ENCODE measurements at regions not wholly inside any gene's neighbourhood (a gene's known extent, or its start where the extent isn't known, plus 50 kb on each side); places are given as distances from the start of the nearest gene placed in this dataset.

GRCh38 chr10:54940418-54940817 is 139.4 kb upstream of the PCDH15 start:
- H3K27me3 ChIP-seq (ENCODE audit: control insufficient read depth, insufficient read depth, low read length): no peaks in the 10 kb centered on the region
- no peaks in the 10 kb centered on the region for H3K9me3 ChIP-seq (ENCODE audit: control insufficient read depth, low read depth, low read length)
- no peak overlapping the region for H3K9ac ChIP-seq (ENCODE audit: low read length)
- no peak overlapping the region for H3K27ac ChIP-seq (ENCODE audit: low read length)
- no peaks in the 10 kb centered on the region for H3K36me3 ChIP-seq (ENCODE audit: control insufficient read depth, low read depth, low read length)
- no peak overlapping the region for H3K4me3 ChIP-seq (ENCODE audit: low read length)
- H3K4me1 ChIP-seq (ENCODE audit: control insufficient read depth, low read depth, low read length): no peaks in the 10 kb centered on the region

GRCh38 chr10:54914049-54914448 is 113.0 kb upstream of the PCDH15 start:
- H3K36me3 ChIP-seq (ENCODE audit: control insufficient read depth, low read depth, low read length): no peaks in the 10 kb centered on the region
- no peaks in the 10 kb centered on the region for H3K9me3 ChIP-seq (ENCODE audit: control insufficient read depth, low read depth, low read length)

GRCh38 chr10:54909165-54909564 is 108.1 kb upstream of the PCDH15 start:
- Histone ChIP-seq H3K4me1 (ENCODE audit: control insufficient read depth, low read depth, low read length) (no peaks in the 10 kb centered on the region), H3K9ac (ENCODE audit: low read length) (no peak overlapping the region), H3K27me3 (ENCODE audit: control insufficient read depth, insufficient read depth, low read length) (no peaks in the 10 kb centered on the region), H3K9me3 (ENCODE audit: control insufficient read depth, low read depth, low read length) (no peaks in the 10 kb centered on the region), H3K4me3 (ENCODE audit: low read length) (no peak overlapping the region), H3K36me3 (ENCODE audit: control insufficient read depth, low read depth, low read length) (no peaks in the 10 kb centered on the region), H3K27ac (ENCODE audit: low read length) (no peak overlapping the region)

More at GRCh38 chr10:54914049-54914448, 113.0 kb upstream of the PCDH15 start:
- Histone ChIP-seq H3K27me3 (ENCODE audit: control insufficient read depth, insufficient read depth, low read length) (no peaks in the 10 kb centered on the region), H3K27ac (ENCODE audit: low read length) (no peak overlapping the region), H3K4me3 (ENCODE audit: low read length) (no peak overlapping the region), H3K9ac (ENCODE audit: low read length) (no peak overlapping the region), H3K4me1 (ENCODE audit: control insufficient read depth, low read depth, low read length) (no peaks in the 10 kb centered on the region)

GRCh38 chr10:54908019-54908418 is 107.0 kb upstream of the PCDH15 start:
- no peaks in the 10 kb centered on the region for H3K36me3 ChIP-seq (ENCODE audit: control insufficient read depth, low read depth, low read length)
- H3K27me3 ChIP-seq (ENCODE audit: control insufficient read depth, insufficient read depth, low read length): no peaks in the 10 kb centered on the region
- H3K9me3 ChIP-seq (ENCODE audit: control insufficient read depth, low read depth, low read length): no peaks in the 10 kb centered on the region
- H3K27ac ChIP-seq (ENCODE audit: low read length): no peak overlapping the region
- H3K9ac ChIP-seq (ENCODE audit: low read length): no peak overlapping the region
- no peak overlapping the region for H3K4me3 ChIP-seq (ENCODE audit: low read length)
- H3K4me1 ChIP-seq (ENCODE audit: control insufficient read depth, low read depth, low read length): no peaks in the 10 kb centered on the region

GRCh38 chr10:54906940-54907339 is 105.9 kb upstream of the PCDH15 start:
- Histone ChIP-seq H3K36me3 (ENCODE audit: control insufficient read depth, low read depth, low read length) (no peaks in the 10 kb centered on the region), H3K9ac (ENCODE audit: low read length) (no peak overlapping the region), H3K27ac (ENCODE audit: low read length) (no peak overlapping the region), H3K27me3 (ENCODE audit: control insufficient read depth, insufficient read depth, low read length) (no peaks in the 10 kb centered on the region), H3K9me3 (ENCODE audit: control insufficient read depth, low read depth, low read length) (no peaks in the 10 kb centered on the region), H3K4me1 (ENCODE audit: control insufficient read depth, low read depth, low read length) (peaks cover 5% of the 10 kb centered on the region), H3K4me3 (ENCODE audit: low read length) (no peak overlapping the region)

GRCh38 chr10:54905578-54906192 is 104.7 kb upstream of the PCDH15 start:
- H3K27ac ChIP-seq (ENCODE audit: low read length): no peak overlapping the region
- H3K4me1 ChIP-seq (ENCODE audit: control insufficient read depth, low read depth, low read length): peaks cover 5% of the 10 kb centered on the region
- no peaks in the 10 kb centered on the region for H3K27me3 ChIP-seq (ENCODE audit: control insufficient read depth, insufficient read depth, low read length)
- no peak overlapping the region for H3K9ac ChIP-seq (ENCODE audit: low read length)
- H3K36me3 ChIP-seq (ENCODE audit: control insufficient read depth, low read depth, low read length): no peaks in the 10 kb centered on the region
- H3K4me3 ChIP-seq (ENCODE audit: low read length): no peak overlapping the region
- H3K9me3 ChIP-seq (ENCODE audit: control insufficient read depth, low read depth, low read length): no peaks in the 10 kb centered on the region

GRCh38 chr10:54904833-54905232 is 103.8 kb upstream of the PCDH15 start:
- Histone ChIP-seq H3K4me3 (ENCODE audit: low read length) (no peak overlapping the region), H3K4me1 (ENCODE audit: control insufficient read depth, low read depth, low read length) (peaks cover 5% of the 10 kb centered on the region), H3K27ac (ENCODE audit: low read length) (no peak overlapping the region), H3K9ac (ENCODE audit: low read length) (no peak overlapping the region), H3K9me3 (ENCODE audit: control insufficient read depth, low read depth, low read length) (no peaks in the 10 kb centered on the region), H3K36me3 (ENCODE audit: control insufficient read depth, low read depth, low read length) (no peaks in the 10 kb centered on the region), H3K27me3 (ENCODE audit: control insufficient read depth, insufficient read depth, low read length) (no peaks in the 10 kb centered on the region)

GRCh38 chr10:54903745-54904144 is 102.7 kb upstream of the PCDH15 start:
- Histone ChIP-seq H3K36me3 (ENCODE audit: control insufficient read depth, low read depth, low read length) (no peaks in the 10 kb centered on the region), H3K9ac (ENCODE audit: low read length) (no peak overlapping the region)

GRCh38 chr10:54900584-54900983 is 99.6 kb upstream of the PCDH15 start:
- Histone ChIP-seq H3K36me3 (ENCODE audit: control insufficient read depth, low read depth, low read length) (no peaks in the 10 kb centered on the region), H3K27me3 (ENCODE audit: control insufficient read depth, insufficient read depth, low read length) (no peaks in the 10 kb centered on the region), H3K9me3 (ENCODE audit: control insufficient read depth, low read depth, low read length) (no peaks in the 10 kb centered on the region), H3K9ac (ENCODE audit: low read length) (no peak overlapping the region), H3K4me1 (ENCODE audit: control insufficient read depth, low read depth, low read length) (peaks cover 5% of the 10 kb centered on the region), H3K4me3 (ENCODE audit: low read length) (no peak overlapping the region), H3K27ac (ENCODE audit: low read length) (no peak overlapping the region)

More at GRCh38 chr10:54903745-54904144, 102.7 kb upstream of the PCDH15 start:
- no peaks in the 10 kb centered on the region for H3K9me3 ChIP-seq (ENCODE audit: control insufficient read depth, low read depth, low read length)
- H3K4me3 ChIP-seq (ENCODE audit: low read length): no peak overlapping the region
- no peaks in the 10 kb centered on the region for H3K27me3 ChIP-seq (ENCODE audit: control insufficient read depth, insufficient read depth, low read length)
- H3K4me1 ChIP-seq (ENCODE audit: control insufficient read depth, low read depth, low read length): peaks cover 5% of the 10 kb centered on the region
- no peak overlapping the region for H3K27ac ChIP-seq (ENCODE audit: low read length)

- Histone ChIP-seq H3K4me1 (ENCODE audit: control insufficient read depth, low read depth, low read length) (no peaks in the 10 kb centered on the region), H3K9ac (ENCODE audit: low read length) (no peak overlapping the region), H3K27ac (ENCODE audit: low read length) (no peak overlapping the region), H3K27me3 (ENCODE audit: control insufficient read depth, insufficient read depth, low read length) (no peaks in the 10 kb centered on the region), H3K9me3 (ENCODE audit: control insufficient read depth, low read depth, low read length) (no peaks in the 10 kb centered on the region), H3K36me3 (ENCODE audit: control insufficient read depth, low read depth, low read length) (no peaks in the 10 kb centered on the region), H3K4me3 (ENCODE audit: low read length) (no peak overlapping the region)
Observed at GRCh38 chr10:54880996-54881395, 80.0 kb upstream of the PCDH15 start.

GRCh38 chr10:54869022-54869421 is 68.0 kb upstream of the PCDH15 start:
- Histone ChIP-seq H3K36me3 (ENCODE audit: control insufficient read depth, low read depth, low read length) (no peaks in the 10 kb centered on the region), H3K4me3 (ENCODE audit: low read length) (no peak overlapping the region), H3K27ac (ENCODE audit: low read length) (no peak overlapping the region), H3K4me1 (ENCODE audit: control insufficient read depth, low read depth, low read length) (no peaks in the 10 kb centered on the region), H3K27me3 (ENCODE audit: control insufficient read depth, insufficient read depth, low read length) (no peaks in the 10 kb centered on the region), H3K9ac (ENCODE audit: low read length) (no peak overlapping the region), H3K9me3 (ENCODE audit: control insufficient read depth, low read depth, low read length) (no peaks in the 10 kb centered on the region)

- H3K4me1 ChIP-seq (ENCODE audit: control insufficient read depth, low read depth, low read length): no peaks in the 10 kb centered on the region
- no peak overlapping the region for H3K9ac ChIP-seq (ENCODE audit: low read length)
- no peaks in the 10 kb centered on the region for H3K36me3 ChIP-seq (ENCODE audit: control insufficient read depth, low read depth, low read length)
- H3K9me3 ChIP-seq (ENCODE audit: control insufficient read depth, low read depth, low read length): no peaks in the 10 kb centered on the region
- no peak overlapping the region for H3K4me3 ChIP-seq (ENCODE audit: low read length)
- H3K27me3 ChIP-seq (ENCODE audit: control insufficient read depth, insufficient read depth, low read length): no peaks in the 10 kb centered on the region
- H3K27ac ChIP-seq (ENCODE audit: low read length): no peak overlapping the region
Observed at GRCh38 chr10:54866666-54867065, 65.6 kb upstream of the PCDH15 start.
